Activated CD4-positive, alpha-beta T cell treated with anti-CD3 and anti-CD28 coated beads, Interleukin-2, amount 50 U/mL, for 24 hours (primary cell): ENCODE measurements at regions not wholly inside any gene's neighbourhood (a gene's known extent, or its start where the extent isn't known, plus 50 kb on each side); places are given as distances from the start of the nearest gene placed in this dataset.

Experiments
- DNase-seq, 2 donors: peaks; one replicate each; pipeline ENCODE4 v3.0.0-alpha.2; 2020; ENCODE audit warnings: low read depth in 1 of 2, low spot score in 1 of 2

- no peak for DNase-seq
Observed at GRCh38 chr10:123449234-123449962, 216.8 kb upstream of the GPR26 start.

GRCh38 chr10:123450956-123451605, 215.1 kb upstream of the GPR26 start:
- no peak for DNase-seq

- no peak for DNase-seq
Observed at GRCh38 chr10:123451618-123452245, 214.4 kb upstream of the GPR26 start.

- no peak for DNase-seq
Observed at GRCh38 chr10:123454987-123455386, 211.2 kb upstream of the GPR26 start.

GRCh38 chr10:123455861-123456260, 210.3 kb upstream of the GPR26 start:
- DNase-seq, result no peak

GRCh38 chr10:123458933-123459332, 207.2 kb upstream of the GPR26 start:
- DNase-seq, result no peak

- DNase-seq, result no peak
Observed at GRCh38 chr10:123459371-123460091, 206.6 kb upstream of the GPR26 start.

- DNase-seq, result no peak
Observed at GRCh38 chr10:123462246-123462645, 203.9 kb upstream of the GPR26 start.

- no peak for DNase-seq
Observed at GRCh38 chr10:123462756-123463155, 203.4 kb upstream of the GPR26 start.

GRCh38 chr10:123463181-123463580, 203.0 kb upstream of the GPR26 start:
- DNase-seq, result no peak

- no peak for DNase-seq
Observed at GRCh38 chr10:123463698-123464097, 202.5 kb upstream of the GPR26 start.

GRCh38 chr10:123464430-123465323, 201.5 kb upstream of the GPR26 start:
- no peak for DNase-seq

- DNase-seq, result no peak
Observed at GRCh38 chr10:123470336-123470921, 195.7 kb upstream of the GPR26 start.

- DNase-seq, result no peak
Observed at GRCh38 chr10:123471811-123472210, 194.3 kb upstream of the GPR26 start.

- no peak for DNase-seq
Observed at GRCh38 chr10:123472606-123473005, 193.5 kb upstream of the GPR26 start.

GRCh38 chr10:123474700-123475099, 191.5 kb upstream of the GPR26 start:
- no peak for DNase-seq

- no peak for DNase-seq
Observed at GRCh38 chr10:123475466-123475865, 190.7 kb upstream of the GPR26 start.

- DNase-seq, result no peak
Observed at GRCh38 chr10:123478116-123478515, 188.0 kb upstream of the GPR26 start.

GRCh38 chr10:123479640-123480039, 186.5 kb upstream of the GPR26 start:
- no peak for DNase-seq

- DNase-seq, result no peak
Observed at GRCh38 chr10:123480344-123480743, 185.8 kb upstream of the GPR26 start.
